Panc1 (cell line): ENCODE measurements at regions not wholly inside any gene's neighbourhood (a gene's known extent, or its start where the extent isn't known, plus 50 kb on each side); places are given as distances from the start of the nearest gene placed in this dataset.

ENCODE experiments used
- ATAC-seq: fragments of 200-7000 bp; cut with Tn5 transposase; 2 replicates; pipeline ENCODE4 v1.9.1; 2020; ENCODE audit warnings: mild to moderate bottlenecking, moderate library complexity
- BruUV-seq: library from RNA; stranded (reverse); fragments of 400-500 nt; replicated peaks from 2 replicates; lab custom pipeline; 2021; lab: Mats Ljungman, UMichigan
- CTCF ChIA-PET: fragments of 300-600 bp; sonication (Branson Sonifier 250); formaldehyde crosslinking; loops from one replicate; lab custom pipeline; 2022; ENCODE audit warnings: antibody characterized with exemption; lab: Charles Lee
- POLR2A ChIA-PET: fragments of 300-600 bp; sonication (Branson Sonifier 250); formaldehyde crosslinking; loops from one replicate; lab custom pipeline; 2022; ENCODE audit warnings: antibody characterized with exemption; lab: Charles Lee
- DNase-seq: peaks from one replicate; pipeline ENCODE4 v3.0.0-alpha.2; 2010; ENCODE audit warnings: low read depth, low spot score
- H3K27ac ChIP-seq: 2 replicates; pipeline ENCODE4 v1.5.1; 2011; ENCODE audit warnings: mild to moderate bottlenecking, low read length, inconsistent platforms
- H3K27me3 ChIP-seq: fragments of 200-500 bp; sonication (Bioruptor generic); 2 replicates; pipeline ENCODE4 v1.6.0; 2014; ENCODE audit warnings: low read length, inconsistent platforms; ENCODE audit not compliant: control insufficient read depth, insufficient read depth
- H3K36me3 ChIP-seq: fragments of 200-500 bp; sonication (Bioruptor generic); 2 replicates; pipeline ENCODE4 v1.5.1; 2014; ENCODE audit warnings: inconsistent platforms, mild to moderate bottlenecking, low read length, moderate library complexity; ENCODE audit not compliant: control insufficient read depth, insufficient read depth
- H3K4me1 ChIP-seq: 2 replicates; pipeline ENCODE4 v1.5.1; 2011; ENCODE audit warnings: inconsistent platforms, mild to moderate bottlenecking, low read length, moderate library complexity; ENCODE audit not compliant: control insufficient read depth, insufficient read depth
- H3K4me3 ChIP-seq, 2 experiments: 2 replicates each; pipeline ENCODE4 v1.5.1; 2011 to 2012; ENCODE audit warnings: low read depth in 2 of 2, low read length in 2 of 2, mild to moderate bottlenecking in 2 of 2, inconsistent platforms in 1 of 2, moderate library complexity in 1 of 2
- H3K9me3 ChIP-seq: fragments of 200-500 bp; sonication (Bioruptor generic); 2 replicates; pipeline ENCODE4 v1.5.1; 2014; ENCODE audit warnings: low read depth, mild to moderate bottlenecking, inconsistent platforms, low read length, moderate library complexity; ENCODE audit not compliant: control insufficient read depth, insufficient read depth
- POLR2AphosphoS5 ChIP-seq: IDR thresholded peaks from 2 replicates; pipeline ENCODE4 v1.6.1; 2012; ENCODE audit warnings: mild to moderate bottlenecking, low read depth, low read length, moderate library complexity
- SIN3A ChIP-seq: IDR thresholded peaks from 2 replicates; pipeline ENCODE4 v1.6.1; 2012; ENCODE audit warnings: low read depth, mild to moderate bottlenecking, low read length, moderate library complexity, borderline replicate concordance; ENCODE audit not compliant: insufficient read depth
- TCF7L2 ChIP-seq: IDR thresholded peaks from 2 replicates; pipeline ENCODE4 v1.6.1; 2011; ENCODE audit warnings: mild to moderate bottlenecking, low read depth, low read length, inconsistent platforms
- in situ Hi-C: cut with HindIII; loops from 2 replicates; pipeline ENCODE4 v1.10.0; 2016; ENCODE audit warnings: low sequenced_read_pairs, low pct_unique_long_range_greater_than_20kb
- intact Hi-C: fragments of 100-400 bp; cut with micrococcal nuclease; formaldehyde crosslinking; loops from one replicate; pipeline ENCODE4 v1.10.0; 2022; ENCODE audit not compliant: unreplicated experiment
- TF ChIP-seq, protein P1 (sequence below): fragments of 450-650 bp; IDR thresholded peaks from 2 replicates; pipeline ENCODE4 v1.5.1; 2017; ENCODE audit warnings: mild to moderate bottlenecking
- TF ChIP-seq, protein P2 (sequence below), 2 experiments: IDR thresholded peaks; 2 replicates each; pipeline ENCODE4 v1.6.1; 2011 to 2012; ENCODE audit warnings: low read depth in 2 of 2, control low read depth in 1 of 2, low read length in 1 of 2, mild to moderate bottlenecking in 1 of 2, moderate library complexity in 1 of 2; ENCODE audit not compliant: insufficient read depth in 1 of 2

DNA sequence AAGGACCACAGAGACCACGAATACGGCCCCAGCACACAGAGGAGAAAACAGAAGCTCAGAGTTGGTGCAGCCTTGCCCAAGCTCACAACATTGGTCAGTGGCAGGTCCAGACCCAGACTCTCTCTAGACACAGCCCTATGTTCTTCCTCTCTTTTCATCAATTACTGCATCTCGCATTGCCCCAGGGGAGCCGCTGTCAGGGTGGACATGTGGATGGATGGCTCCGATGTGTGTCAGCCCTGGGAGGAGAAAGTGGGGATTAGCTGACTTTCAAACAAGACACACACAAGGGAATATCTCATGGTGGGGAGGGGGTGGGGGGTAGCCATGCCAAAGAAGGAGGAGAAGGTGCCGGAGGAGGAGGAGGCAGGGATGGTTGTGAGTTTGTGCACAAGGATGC lies 556.8 kb downstream of the NPHP4 start:
- TF ChIP-seq, protein P1, sequence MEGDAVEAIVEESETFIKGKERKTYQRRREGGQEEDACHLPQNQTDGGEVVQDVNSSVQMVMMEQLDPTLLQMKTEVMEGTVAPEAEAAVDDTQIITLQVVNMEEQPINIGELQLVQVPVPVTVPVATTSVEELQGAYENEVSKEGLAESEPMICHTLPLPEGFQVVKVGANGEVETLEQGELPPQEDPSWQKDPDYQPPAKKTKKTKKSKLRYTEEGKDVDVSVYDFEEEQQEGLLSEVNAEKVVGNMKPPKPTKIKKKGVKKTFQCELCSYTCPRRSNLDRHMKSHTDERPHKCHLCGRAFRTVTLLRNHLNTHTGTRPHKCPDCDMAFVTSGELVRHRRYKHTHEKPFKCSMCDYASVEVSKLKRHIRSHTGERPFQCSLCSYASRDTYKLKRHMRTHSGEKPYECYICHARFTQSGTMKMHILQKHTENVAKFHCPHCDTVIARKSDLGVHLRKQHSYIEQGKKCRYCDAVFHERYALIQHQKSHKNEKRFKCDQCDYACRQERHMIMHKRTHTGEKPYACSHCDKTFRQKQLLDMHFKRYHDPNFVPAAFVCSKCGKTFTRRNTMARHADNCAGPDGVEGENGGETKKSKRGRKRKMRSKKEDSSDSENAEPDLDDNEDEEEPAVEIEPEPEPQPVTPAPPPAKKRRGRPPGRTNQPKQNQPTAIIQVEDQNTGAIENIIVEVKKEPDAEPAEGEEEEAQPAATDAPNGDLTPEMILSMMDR, result no peak
- TF ChIP-seq TCF7L2, result no peak
- no peak for TF ChIP-seq SIN3A
- TF ChIP-seq, protein P2, sequence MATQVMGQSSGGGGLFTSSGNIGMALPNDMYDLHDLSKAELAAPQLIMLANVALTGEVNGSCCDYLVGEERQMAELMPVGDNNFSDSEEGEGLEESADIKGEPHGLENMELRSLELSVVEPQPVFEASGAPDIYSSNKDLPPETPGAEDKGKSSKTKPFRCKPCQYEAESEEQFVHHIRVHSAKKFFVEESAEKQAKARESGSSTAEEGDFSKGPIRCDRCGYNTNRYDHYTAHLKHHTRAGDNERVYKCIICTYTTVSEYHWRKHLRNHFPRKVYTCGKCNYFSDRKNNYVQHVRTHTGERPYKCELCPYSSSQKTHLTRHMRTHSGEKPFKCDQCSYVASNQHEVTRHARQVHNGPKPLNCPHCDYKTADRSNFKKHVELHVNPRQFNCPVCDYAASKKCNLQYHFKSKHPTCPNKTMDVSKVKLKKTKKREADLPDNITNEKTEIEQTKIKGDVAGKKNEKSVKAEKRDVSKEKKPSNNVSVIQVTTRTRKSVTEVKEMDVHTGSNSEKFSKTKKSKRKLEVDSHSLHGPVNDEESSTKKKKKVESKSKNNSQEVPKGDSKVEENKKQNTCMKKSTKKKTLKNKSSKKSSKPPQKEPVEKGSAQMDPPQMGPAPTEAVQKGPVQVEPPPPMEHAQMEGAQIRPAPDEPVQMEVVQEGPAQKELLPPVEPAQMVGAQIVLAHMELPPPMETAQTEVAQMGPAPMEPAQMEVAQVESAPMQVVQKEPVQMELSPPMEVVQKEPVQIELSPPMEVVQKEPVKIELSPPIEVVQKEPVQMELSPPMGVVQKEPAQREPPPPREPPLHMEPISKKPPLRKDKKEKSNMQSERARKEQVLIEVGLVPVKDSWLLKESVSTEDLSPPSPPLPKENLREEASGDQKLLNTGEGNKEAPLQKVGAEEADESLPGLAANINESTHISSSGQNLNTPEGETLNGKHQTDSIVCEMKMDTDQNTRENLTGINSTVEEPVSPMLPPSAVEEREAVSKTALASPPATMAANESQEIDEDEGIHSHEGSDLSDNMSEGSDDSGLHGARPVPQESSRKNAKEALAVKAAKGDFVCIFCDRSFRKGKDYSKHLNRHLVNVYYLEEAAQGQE (IDR thresholded peaks at IDR 0.05; ENCODE audit: insufficient read depth in 1 of 2, low read depth in 2 of 2, low read length in 1 of 2), result no peak
- TF ChIP-seq POLR2AphosphoS5, result no peak
- Histone ChIP-seq H3K4me1 (no peaks in the 10 kb centered on the region), H3K27ac (no peak overlapping the region), H3K27me3 (peaks cover 11% of the 10 kb centered on the region), H3K9me3 (no peaks in the 10 kb centered on the region), H3K4me3 (no peak overlapping the region), H3K36me3 (no peaks in the 10 kb centered on the region)
- CTCF ChIA-PET, result no interaction called here
- POLR2A ChIA-PET, result interaction anchor here (0.6 kb wide), 1 partner anchor 11 kb away, joined by 3 read pairs; no protein-coding TSS in a partner anchor
- no peak for DNase-seq
- no peak for ATAC-seq
- in situ Hi-C loops, result no loop called here
- no TSS peak for BruUV-seq
- intact Hi-C loops, result no loop called here

DNA sequence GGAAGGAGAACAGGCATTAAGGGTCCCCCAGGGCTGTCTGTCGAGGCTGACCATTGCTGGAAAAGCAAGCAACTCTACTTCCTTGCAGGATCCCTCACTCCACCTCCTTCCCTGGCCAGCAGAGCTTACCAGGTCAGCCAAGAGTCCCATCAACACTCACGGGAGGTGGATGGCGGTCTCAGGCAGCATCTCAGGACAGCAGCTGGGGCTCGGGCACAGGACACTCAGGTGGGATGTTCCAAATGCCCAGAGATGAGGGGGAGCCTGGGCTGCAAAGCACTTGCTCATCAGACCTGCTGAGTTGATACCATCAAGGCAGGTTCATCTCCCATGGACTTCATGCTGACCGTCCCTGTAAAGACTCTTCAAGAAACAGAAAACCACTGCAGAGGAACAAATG lies 559.8 kb downstream of the NPHP4 start:
- no peak overlapping the region for H3K27ac ChIP-seq
- POLR2A ChIA-PET, result no interaction called here
- CTCF ChIA-PET, result no interaction called here
- no peaks in the 10 kb centered on the region for H3K4me1 ChIP-seq
- intact Hi-C loops, result no loop called here
- H3K4me3 ChIP-seq, result no peak overlapping the region
- no peak for DNase-seq
- no peaks in the 10 kb centered on the region for H3K9me3 ChIP-seq
- no TSS peak for BruUV-seq
- no peaks in the 10 kb centered on the region for H3K36me3 ChIP-seq
- in situ Hi-C loops, result no loop called here
- peaks cover 25% of the 10 kb centered on the region for H3K27me3 ChIP-seq
- ATAC-seq, result no peak
- TF ChIP-seq, protein P1, result no peak
- TF ChIP-seq SIN3A, result no peak
- TF ChIP-seq, protein P2 (IDR thresholded peaks at IDR 0.05; ENCODE audit: insufficient read depth in 1 of 2, low read depth in 2 of 2, low read length in 1 of 2), result no peak
- no peak for TF ChIP-seq POLR2AphosphoS5
- no peak for TF ChIP-seq TCF7L2
